CD14-positive monocyte (primary cell): ENCODE measurements at regions not wholly inside any gene's neighbourhood (a gene's known extent, or its start where the extent isn't known, plus 50 kb on each side); places are given as distances from the start of the nearest gene placed in this dataset.
A peak's percentile ranks its signal among the peaks of the same experiment; 100 is the strongest.

Experiments
- DNase-seq, 3 donors: peaks; one replicate each; pipeline ENCODE4 v3.0.0-alpha.2; 2011 to 2022
- H2AFZ ChIP-seq: 2 replicates; pipeline ENCODE4 v1.6.0; 2012; ENCODE audit warnings: mild to moderate bottlenecking, low read depth, low read length, inconsistent platforms; ENCODE audit not compliant: insufficient read depth, poor library complexity, severe bottlenecking
- H3K27ac ChIP-seq, 2 donors: 1 replicate in 1 of 2; 2 replicates in 1 of 2; pipeline ENCODE4 v1.5.1; 2012 to 2013; ENCODE audit warnings: low read length in 2 of 2, control low read depth in 1 of 2, inconsistent platforms in 1 of 2, low read depth in 1 of 2, mild to moderate bottlenecking in 1 of 2
- H3K27me3 ChIP-seq, 2 donors: one replicate each; pipeline versions ENCODE4 v1.6.0 to v1.6.1; 2011 to 2013; ENCODE audit warnings: low read length in 2 of 2; ENCODE audit not compliant: control insufficient read depth in 2 of 2, insufficient read depth in 2 of 2
- H3K36me3 ChIP-seq, 2 donors: replicated peaks in 1 of 2; 1 replicate in 1 of 2; 2 replicates in 1 of 2; pipeline versions ENCODE4 v1.5.1 to v1.6.1; 2012 to 2013; ENCODE audit warnings: low read length in 2 of 2, control low read depth in 1 of 2, inconsistent platforms in 1 of 2, mild to moderate bottlenecking in 1 of 2; ENCODE audit not compliant: insufficient read depth in 2 of 2, control insufficient read depth in 1 of 2
- H3K4me1 ChIP-seq, 2 donors: 1 replicate in 1 of 2; 2 replicates in 1 of 2; pipeline versions ENCODE4 v1.5.1 to v1.6.1; 2012 to 2013; ENCODE audit warnings: low read length in 2 of 2, control low read depth in 1 of 2, inconsistent platforms in 1 of 2, mild to moderate bottlenecking in 1 of 2, moderate library complexity in 1 of 2; ENCODE audit not compliant: insufficient read depth in 2 of 2, control insufficient read depth in 1 of 2
- H3K4me2 ChIP-seq: replicated peaks from 2 replicates; pipeline ENCODE3; 2012; ENCODE audit warnings: low read length, moderate library complexity, mild to moderate bottlenecking; ENCODE audit not compliant: poor library complexity, severe bottlenecking; ENCODE audit errors: extremely low read depth
- H3K4me3 ChIP-seq, 3 experiments: fragments of 200-600 bp in 1 of 3; sonication (generic) in 1 of 3; replicated peaks in 1 of 3; 1 replicate in 2 of 3; 2 replicates in 1 of 3; pipeline ENCODE4 v1.5.1; 2011 to 2013; ENCODE audit warnings: low read length in 3 of 3, mild to moderate bottlenecking in 3 of 3, control low read depth in 2 of 3, low read depth in 2 of 3, inconsistent platforms in 1 of 3, moderate library complexity in 1 of 3
- H3K79me2 ChIP-seq: 2 replicates; pipeline ENCODE4 v1.6.0; 2012; ENCODE audit warnings: mild to moderate bottlenecking, control low read depth, inconsistent platforms, low read length, moderate library complexity; ENCODE audit not compliant: insufficient read depth
- H3K9ac ChIP-seq: 2 replicates; pipeline ENCODE4 v1.6.0; 2017; ENCODE audit warnings: low read length, mild to moderate bottlenecking; ENCODE audit not compliant: insufficient read depth, poor library complexity, severe bottlenecking
- H3K9me3 ChIP-seq, 2 donors: replicated peaks in 1 of 2; 1 replicate in 1 of 2; 2 replicates in 1 of 2; pipeline versions ENCODE4 v1.5.1 to v1.6.1; 2012 to 2013; ENCODE audit warnings: low read length in 2 of 2, control low read depth in 1 of 2; ENCODE audit not compliant: control insufficient read depth in 1 of 2, insufficient read depth in 1 of 2
- H4K20me1 ChIP-seq: 2 replicates; pipeline ENCODE4 v1.6.0; 2012; ENCODE audit warnings: mild to moderate bottlenecking, low read length, control low read depth, moderate library complexity; ENCODE audit not compliant: insufficient read depth
- H3K27ac Mint-ChIP-seq, 7 donors: one replicate each; pipeline ENCODE4 v1.8.0; 2020; ENCODE audit warnings: mild to moderate bottlenecking in 7 of 7, mixed read lengths in 7 of 7, moderate library complexity in 6 of 7, inconsistent platforms in 2 of 7
- H3K27me3 Mint-ChIP-seq, 3 donors: one replicate each; pipeline ENCODE4 v1.8.0; 2021 to 2022; ENCODE audit warnings: low read depth in 3 of 3, mild to moderate bottlenecking in 3 of 3, mixed read lengths in 3 of 3, moderate library complexity in 3 of 3, inconsistent platforms in 1 of 3
- H3K36me3 Mint-ChIP-seq, 2 donors: one replicate each; pipeline ENCODE4 v1.8.0; 2020; ENCODE audit warnings: mixed read lengths in 2 of 2, inconsistent platforms in 1 of 2, mild to moderate bottlenecking in 1 of 2
- H3K4me1 Mint-ChIP-seq: one replicate; pipeline ENCODE4 v1.8.0; 2020; ENCODE audit warnings: mild to moderate bottlenecking, mixed read lengths
- H3K4me3 Mint-ChIP-seq, 2 donors: one replicate each; pipeline ENCODE4 v1.8.0; 2020; ENCODE audit warnings: mild to moderate bottlenecking in 2 of 2, mixed read lengths in 2 of 2, moderate library complexity in 1 of 2
- H3K9me3 Mint-ChIP-seq, 7 donors: one replicate each; pipeline ENCODE4 v1.8.0; 2020 to 2022; ENCODE audit warnings: mixed read lengths in 7 of 7, mild to moderate bottlenecking in 6 of 7, moderate library complexity in 6 of 7, inconsistent platforms in 2 of 7
- WGBS: methylation state at CpG from one replicate; pipeline ENCODE4 v1.1.5; 2013; ENCODE audit warnings: missing lambda C conversion rate; ENCODE audit not compliant: insufficient coverage; 5-methylcytosine and 5-hydroxymethylcytosine counted together
- intact Hi-C, 2 donors: fragments of 100-400 bp; cut with micrococcal nuclease; formaldehyde crosslinking; loops; one replicate each; pipeline versions ENCODE4 v1.15.0 to v1.15.1; 2023
- TF ChIP-seq, protein P1 (sequence below): fragments of 200-600 bp; IDR thresholded peaks from one replicate; pipeline ENCODE4 v1.8.0; 2022; ENCODE audit warnings: antibody characterized with exemption, mild to moderate bottlenecking

DNA sequence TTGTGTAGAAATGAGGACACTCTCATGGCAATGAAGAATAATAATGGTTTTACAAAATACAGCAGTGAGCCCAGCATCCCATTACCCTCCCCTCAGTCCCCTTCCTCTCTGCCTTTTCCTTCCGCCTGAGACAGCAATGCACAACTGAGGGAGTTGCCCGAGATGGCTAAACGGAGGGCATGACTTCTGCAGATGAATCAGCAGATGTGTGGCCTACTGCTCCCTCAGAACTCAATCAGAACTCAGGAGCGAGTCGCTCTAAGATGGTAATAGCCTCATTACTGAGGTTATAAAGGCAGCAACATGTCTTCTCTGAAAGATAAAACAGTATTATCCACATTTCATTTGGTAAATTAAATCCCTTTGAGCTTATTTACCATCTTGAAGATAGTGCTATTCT, 326.6 kb downstream of the ENC1 start:
- Histone ChIP-seq H3K27me3 (peaks cover 0 to 5% of the 10 kb centered on the region in 2 donors), H3K4me1 (no peaks in the 10 kb centered on the region), H3K9ac (no peak overlapping the region), H3K27ac (no peak overlapping the region), H3K9me3 (no peaks in the 10 kb centered on the region), H3K4me2 (no peak overlapping the region), H3K36me3 (no peaks in the 10 kb centered on the region), H3K4me3 (no peak overlapping the region), H3K79me2 (no peaks in the 10 kb centered on the region), H4K20me1 (no peaks in the 10 kb centered on the region), H2AFZ (no peak overlapping the region)
- WGBS: 70% methylated on average over 3 of the region's 5 CpGs
- no peaks in the 10 kb centered on the region for H3K36me3 Mint-ChIP-seq
- TF ChIP-seq, protein P1, sequence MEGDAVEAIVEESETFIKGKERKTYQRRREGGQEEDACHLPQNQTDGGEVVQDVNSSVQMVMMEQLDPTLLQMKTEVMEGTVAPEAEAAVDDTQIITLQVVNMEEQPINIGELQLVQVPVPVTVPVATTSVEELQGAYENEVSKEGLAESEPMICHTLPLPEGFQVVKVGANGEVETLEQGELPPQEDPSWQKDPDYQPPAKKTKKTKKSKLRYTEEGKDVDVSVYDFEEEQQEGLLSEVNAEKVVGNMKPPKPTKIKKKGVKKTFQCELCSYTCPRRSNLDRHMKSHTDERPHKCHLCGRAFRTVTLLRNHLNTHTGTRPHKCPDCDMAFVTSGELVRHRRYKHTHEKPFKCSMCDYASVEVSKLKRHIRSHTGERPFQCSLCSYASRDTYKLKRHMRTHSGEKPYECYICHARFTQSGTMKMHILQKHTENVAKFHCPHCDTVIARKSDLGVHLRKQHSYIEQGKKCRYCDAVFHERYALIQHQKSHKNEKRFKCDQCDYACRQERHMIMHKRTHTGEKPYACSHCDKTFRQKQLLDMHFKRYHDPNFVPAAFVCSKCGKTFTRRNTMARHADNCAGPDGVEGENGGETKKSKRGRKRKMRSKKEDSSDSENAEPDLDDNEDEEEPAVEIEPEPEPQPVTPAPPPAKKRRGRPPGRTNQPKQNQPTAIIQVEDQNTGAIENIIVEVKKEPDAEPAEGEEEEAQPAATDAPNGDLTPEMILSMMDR: no peak
- peaks cover 10 to 17% (median 16%) of the 10 kb centered on the region in 3 donors for H3K27me3 Mint-ChIP-seq
- H3K9me3 Mint-ChIP-seq: peaks cover 0 to 3% (median 0%) of the 10 kb centered on the region in 7 donors
- DNase-seq: peak in 1 of 3 donors; percentile 46
- H3K4me1 Mint-ChIP-seq: peaks cover 8% of the 10 kb centered on the region
- H3K27ac Mint-ChIP-seq: no peak overlapping the region
- intact Hi-C loops: no loop called here
- H3K4me3 Mint-ChIP-seq: peak overlapping the region in 1 of 2 donors; percentile 26

DNA sequence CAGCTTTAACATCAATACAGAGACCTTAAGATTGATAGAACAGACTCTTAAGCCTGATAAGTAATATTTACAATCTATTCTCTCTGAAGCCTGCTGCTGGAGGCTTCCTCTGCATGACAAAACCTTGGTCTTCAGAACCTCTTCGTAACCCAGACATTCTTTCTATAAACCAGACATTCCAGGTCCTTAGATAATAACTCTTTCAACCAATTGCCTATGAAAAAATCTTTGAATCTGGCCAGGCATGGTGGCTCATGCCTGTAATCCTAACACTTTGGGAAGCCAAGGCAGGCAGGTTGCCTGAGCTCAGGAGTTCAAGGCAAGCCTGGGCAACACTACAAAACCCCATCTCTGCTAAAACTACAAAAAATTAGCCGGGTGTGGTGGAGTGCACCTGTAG, 327.8 kb downstream of the ENC1 start:
- Histone ChIP-seq H3K4me3 (no peak overlapping the region), H3K4me1 (no peaks in the 10 kb centered on the region), H3K27me3 (peaks cover 0 to 5% of the 10 kb centered on the region in 2 donors), H2AFZ (no peak overlapping the region), H3K79me2 (no peaks in the 10 kb centered on the region), H3K4me2 (no peak overlapping the region), H3K9me3 (no peaks in the 10 kb centered on the region), H3K36me3 (no peaks in the 10 kb centered on the region), H3K27ac (no peak overlapping the region), H3K9ac (no peak overlapping the region), H4K20me1 (no peaks in the 10 kb centered on the region)
- Mint-ChIP-seq H3K27ac (no peak overlapping the region), H3K27me3 (peaks cover 10 to 16% (median 14%) of the 10 kb centered on the region in 3 donors), H3K4me3 (no peak overlapping the region), H3K9me3 (peaks cover 0 to 3% (median 0%) of the 10 kb centered on the region in 7 donors), H3K36me3 (no peaks in the 10 kb centered on the region), H3K4me1 (peaks cover 8% of the 10 kb centered on the region)
- WGBS: 100% methylated on average over 1 of the region's 2 CpGs
- intact Hi-C loops: no loop called here
- TF ChIP-seq, protein P1: no peak
- no peak for DNase-seq
